ENCODE measurements at regions not wholly inside any gene's neighbourhood (a gene's known extent, or its start where the extent isn't known, plus 50 kb on each side); places are given as distances from the start of the nearest gene placed in this dataset.

DNA sequence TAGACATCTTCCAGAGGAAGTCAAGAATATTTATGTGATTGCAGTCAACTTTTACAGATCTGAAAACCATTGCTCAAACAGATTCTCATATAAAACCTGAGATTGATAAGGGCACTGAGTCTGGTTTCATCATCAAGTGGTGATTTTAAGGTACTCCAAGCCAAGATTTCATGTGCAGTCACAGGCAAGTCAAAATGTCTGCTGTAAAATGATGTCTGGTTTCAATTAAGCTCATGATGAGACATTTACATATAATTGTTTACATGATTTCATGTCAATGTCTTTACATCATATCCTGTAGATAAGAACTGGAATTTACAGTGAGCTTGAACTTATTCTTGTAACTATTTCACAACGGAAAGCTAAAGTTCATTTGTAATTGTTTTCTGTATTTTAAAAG is 1215.5 kb downstream of the ROBO2 start:
- Histone ChIP-seq H3K23me2 (ENCODE audit: insufficient read length, low read depth, low read length, poor library complexity, severe bottlenecking) (no peaks in the 10 kb centered on the region), H3K4ac (ENCODE audit: low read depth, low read length) (no peak overlapping the region), H3K18ac (ENCODE audit: insufficient read length, low read depth, low read length) (no peak overlapping the region), H2BK120ac (ENCODE audit: low read depth, low read length, poor library complexity, severe bottlenecking) (no peak overlapping the region), H3K9me3 (ENCODE audit: control insufficient read depth, low read depth, low read length) (no peaks in the 10 kb centered on the region), H3K27me3 (ENCODE audit: insufficient read depth, low read length) (no peaks in the 10 kb centered on the region), H2BK15ac (ENCODE audit: low read depth, low read length) (no peak overlapping the region), H3K4me2 (ENCODE audit: insufficient read depth, insufficient read length, low read length) (no peak overlapping the region), H3K9ac (ENCODE audit: extremely low read depth, insufficient read length, low read length) (no peak overlapping the region), H4K91ac (ENCODE audit: insufficient read length, low read depth, low read length) (no peak overlapping the region), H3K14ac (ENCODE audit: insufficient read depth, low read length) (no peak overlapping the region), H3K23ac (ENCODE audit: insufficient read length, low read depth, low read length) (no peak overlapping the region), H3K4me1 (ENCODE audit: insufficient read depth, low read length) (no peaks in the 10 kb centered on the region), H4K5ac (ENCODE audit: insufficient read length, low read depth, low read length) (no peak overlapping the region), H3K79me2 (ENCODE audit: insufficient read depth, low read length) (no peaks in the 10 kb centered on the region), H2AK5ac (ENCODE audit: insufficient read length, low read length) (no peak overlapping the region), H3K27ac (ENCODE audit: insufficient read length, low read depth, low read length) (no peak overlapping the region), H3K56ac (ENCODE audit: insufficient read length, low read depth, low read length) (no peak overlapping the region), H2AFZ (ENCODE audit: low read length) (no peak overlapping the region), H2BK5ac (ENCODE audit: insufficient read length, low read length) (no peak overlapping the region), H4K20me1 (ENCODE audit: control insufficient read depth, insufficient read depth, insufficient read length) (no peaks in the 10 kb centered on the region), H3T11ph (ENCODE audit: low read length) (no peak overlapping the region), H2BK20ac (ENCODE audit: low read depth, low read length, poor library complexity, severe bottlenecking) (no peak overlapping the region), H2BK12ac (ENCODE audit: insufficient read length, low read depth, low read length) (no peak overlapping the region), H4K8ac (replicated peaks; ENCODE audit: insufficient read length, low read depth, low read length) (no peak overlapping the region), H3K79me1 (ENCODE audit: insufficient read depth, low read depth, low read length, poor library complexity, severe bottlenecking) (no peaks in the 10 kb centered on the region)
- Mint-ChIP-seq H3K27me3 (ENCODE audit: low read depth) (no peaks in the 10 kb centered on the region), H3K4me3 (no peak overlapping the region), H3K9me3 (no peaks in the 10 kb centered on the region), H3K27ac (no peak overlapping the region), H3K4me1 (peaks cover 9 to 25% of the 10 kb centered on the region in 2 experiments), H3K36me3 (ENCODE audit: insufficient read depth in 1 of 3, low read depth in 3 of 3) (no peaks in the 10 kb centered on the region)
- no peak for TF ChIP-seq CTCF (conservative IDR thresholded peaks at IDR 0.05)
- no peak for DNase-seq
- no CpG with 5 or more reads among the region's 1 CpG for WGBS (ENCODE audit: extremely low coverage, insufficient read length, low lambda C conversion rate)
